Hematopoietic multipotent progenitor cell treated with erythropoietin and hydrocortisone succinate and interleukin-3 and kit ligand, for 15 days (in vitro differentiated cells): ENCODE measurements at regions not wholly inside any gene's neighbourhood (a gene's known extent, or its start where the extent isn't known, plus 50 kb on each side); places are given as distances from the start of the nearest gene placed in this dataset.

Source experiments
- DNase-seq: peaks from one replicate; pipeline ENCODE4 v3.0.0-alpha.2; 2015; ENCODE audit warnings: low spot score

DNA sequence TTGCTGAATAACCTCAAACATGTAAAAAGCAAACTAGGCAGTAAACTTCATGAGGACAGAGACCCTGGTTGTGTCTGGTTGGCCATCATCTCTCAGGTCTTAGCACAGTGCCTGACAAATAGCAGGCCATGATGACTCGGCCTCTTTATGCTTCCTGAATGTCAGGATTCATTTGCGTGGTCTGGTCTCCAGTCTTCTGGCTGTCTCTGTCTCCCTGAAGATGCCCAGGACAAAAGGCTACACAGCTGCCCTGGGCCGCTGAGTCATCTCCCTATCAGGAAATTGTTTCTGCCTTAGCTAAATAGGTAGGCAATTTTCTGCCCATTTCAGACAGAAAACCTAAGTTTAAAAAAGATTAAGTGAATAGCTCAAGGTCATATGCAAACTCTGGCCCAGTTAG is 84.1 kb upstream of the FNDC3A start:
- DNase-seq = no peak

DNA sequence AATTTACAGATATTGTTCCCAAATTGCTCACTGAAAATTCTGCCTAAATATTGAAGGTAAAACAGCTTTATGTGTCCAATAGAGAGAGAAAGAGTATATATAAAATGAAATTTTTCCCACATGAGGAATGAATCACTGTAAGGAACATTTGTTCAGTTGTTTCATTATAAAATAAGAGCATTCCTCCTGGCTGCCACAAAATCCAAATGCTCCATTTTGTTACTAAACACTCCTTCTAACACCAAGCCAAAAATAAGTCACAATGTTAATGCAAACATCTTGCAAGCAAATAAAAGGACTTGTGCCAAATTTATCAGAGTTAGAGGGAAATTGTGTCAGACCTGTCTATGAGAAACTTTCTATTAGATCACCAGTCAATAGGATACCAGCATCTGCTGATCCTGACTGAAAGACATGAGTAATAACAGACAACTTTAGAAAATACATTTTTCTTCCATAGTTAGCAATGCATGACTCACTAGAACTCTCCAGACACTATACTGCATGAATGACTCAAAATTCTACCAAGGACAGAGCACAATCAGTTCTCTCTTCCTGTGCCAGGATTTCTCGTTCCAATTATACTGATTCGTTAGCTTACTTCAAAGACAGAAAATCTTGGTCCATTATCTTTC is 83.5 kb upstream of the FNDC3A start:
- no peak for DNase-seq

- DNase-seq = no peak
Measured at GRCh38 chr13:48892688-48893075, 83.0 kb upstream of the FNDC3A start.

DNA sequence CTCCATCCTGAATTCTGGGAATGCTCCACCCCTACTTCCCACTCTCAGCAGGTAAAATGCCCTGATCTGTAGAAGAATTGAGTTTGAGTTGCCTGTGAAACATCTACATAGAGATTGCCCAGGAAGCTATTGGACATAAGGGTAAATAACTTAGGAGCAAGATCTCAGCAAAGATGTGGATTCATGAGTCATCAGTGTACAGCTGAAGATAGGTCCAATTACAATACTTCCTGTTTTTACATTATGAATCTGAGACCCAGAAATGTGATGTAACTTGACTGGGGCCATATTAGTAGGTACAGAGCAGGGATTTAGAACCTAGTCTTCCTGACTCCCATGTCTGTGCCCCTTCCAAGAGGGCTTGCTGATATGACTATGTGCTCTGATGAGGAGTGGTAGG is 79.4 kb upstream of the FNDC3A start:
- no peak for DNase-seq

- no peak for DNase-seq
Measured at GRCh38 chr13:48901781-48902180, 73.9 kb upstream of the FNDC3A start.

DNA sequence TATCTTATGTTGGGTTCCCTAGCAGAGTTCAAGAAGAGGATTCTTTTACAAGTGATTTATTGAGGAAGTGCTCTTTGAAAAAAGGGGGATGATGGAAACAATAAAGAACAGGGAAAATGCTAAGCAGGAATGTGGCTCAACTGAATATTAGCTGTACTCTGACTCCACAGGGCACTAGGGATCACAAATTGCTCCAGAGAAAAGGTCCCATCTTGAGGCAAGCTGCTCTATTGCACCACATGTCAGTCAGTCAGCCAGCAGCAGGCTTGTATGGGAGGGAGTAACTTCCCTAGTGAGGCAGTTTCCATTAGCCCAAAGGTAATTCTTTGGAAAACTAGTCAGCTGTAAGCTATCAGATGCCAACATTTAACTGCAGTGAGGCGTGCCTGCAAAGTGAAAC is 73.3 kb upstream of the FNDC3A start:
- DNase-seq = no peak

- DNase-seq = no peak
Measured at GRCh38 chr13:48904668-48905290, 70.9 kb upstream of the FNDC3A start.

GRCh38 chr13:48906200-48906599 is 69.5 kb upstream of the FNDC3A start:
- no peak for DNase-seq

- DNase-seq = no peak
Measured at GRCh38 chr13:48908381-48909055, 67.2 kb upstream of the FNDC3A start.

DNA sequence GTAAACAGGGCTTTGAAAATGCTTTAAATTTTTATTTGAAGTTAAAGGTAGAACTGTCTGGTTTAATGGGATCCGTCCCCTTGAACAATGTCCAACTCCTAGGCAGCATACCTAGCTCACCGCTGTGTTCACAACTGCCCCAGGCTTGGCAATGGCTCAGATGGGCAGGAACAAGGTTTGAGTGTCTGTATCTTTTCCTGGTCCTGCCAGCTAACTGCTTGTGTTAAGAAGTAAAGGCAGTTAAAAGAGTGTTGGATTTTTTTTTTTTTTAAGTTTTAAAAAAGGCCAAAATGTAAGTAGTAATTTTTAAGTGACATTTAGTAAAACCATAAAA is 66.7 kb upstream of the FNDC3A start:
- no peak for DNase-seq

- DNase-seq = no peak
Measured at GRCh38 chr13:48910686-48911085, 65.0 kb upstream of the FNDC3A start.

- no peak for DNase-seq
Measured at GRCh38 chr13:48919751-48920150, 56.0 kb upstream of the FNDC3A start.

DNA sequence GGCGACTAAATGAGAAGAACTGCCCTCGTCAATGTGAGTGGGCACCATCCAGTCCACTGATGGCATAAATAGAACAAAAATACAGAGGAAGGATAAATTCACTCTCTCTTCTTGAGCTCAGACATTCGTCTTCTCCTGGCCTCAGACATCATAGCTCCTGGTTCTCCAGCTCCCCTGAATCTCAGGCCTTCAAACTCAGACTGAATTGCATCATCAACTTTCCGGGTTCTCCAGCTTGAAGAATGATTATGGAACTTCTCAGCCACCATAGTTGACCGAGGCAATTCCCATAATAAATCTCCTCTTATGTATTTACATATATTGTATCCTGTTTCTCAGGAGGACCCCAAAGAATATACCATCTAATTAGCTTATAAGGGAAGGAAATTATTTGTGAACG is 55.0 kb upstream of the FNDC3A start:
- no peak for DNase-seq

- DNase-seq = no peak
Measured at GRCh38 chr13:48923376-48923775, 52.3 kb upstream of the FNDC3A start.

DNA sequence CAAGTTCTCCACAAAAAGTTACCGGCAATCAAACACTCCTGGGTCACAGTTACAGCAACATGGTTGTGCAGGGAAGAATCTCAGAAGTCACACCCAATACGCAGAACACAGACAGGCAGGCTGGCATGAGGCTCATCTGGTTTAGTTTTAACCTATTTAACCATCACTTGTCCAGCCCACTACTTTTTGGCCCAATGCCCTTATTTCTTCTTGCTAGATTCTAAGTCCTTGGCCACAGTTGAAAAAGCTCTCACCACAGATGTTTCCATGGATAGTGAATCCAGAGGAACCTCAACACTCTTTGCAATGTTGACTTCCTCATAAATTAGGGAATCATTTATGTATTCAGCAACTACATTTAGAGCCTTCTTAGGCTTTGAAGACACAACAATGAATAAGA is 50.7 kb upstream of the FNDC3A start:
- DNase-seq = no peak
